ENCODE measurements at regions not wholly inside any gene's neighbourhood (a gene's known extent, or its start where the extent isn't known, plus 50 kb on each side); places are given as distances from the start of the nearest gene placed in this dataset.

DNA sequence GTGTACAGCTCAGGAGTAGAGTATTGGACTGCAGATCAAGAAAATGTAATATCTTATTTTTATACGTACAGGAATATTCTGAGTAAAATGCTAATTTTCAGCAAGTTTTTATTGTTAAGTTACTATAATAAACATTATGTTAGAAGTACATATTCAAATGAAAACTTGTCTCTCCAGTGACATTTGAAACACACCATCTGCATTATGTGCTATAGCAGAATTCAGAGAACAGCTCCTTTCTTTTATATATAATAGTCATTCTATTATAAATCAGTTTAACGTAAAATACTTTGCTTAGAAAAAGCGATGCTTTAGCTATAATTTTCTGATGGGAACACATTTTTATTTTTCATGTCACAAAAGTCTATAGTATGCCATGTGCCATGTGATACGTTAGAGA lies 249.0 kb downstream of the PTPRC start:
- Mint-ChIP-seq H3K9me3 (no peaks in the 10 kb centered on the region), H3K27me3 (no peaks in the 10 kb centered on the region), H3K36me3 (peaks cover 7% of the 10 kb centered on the region), H3K27ac (no peak overlapping the region), H3K4me1 (ENCODE audit: unreplicated experiment) (peaks cover 34% of the 10 kb centered on the region), H3K4me3 (no peak overlapping the region)
- DNase-seq (ENCODE audit: extremely low spot score, unreplicated experiment) = no peak
- TF ChIP-seq CTCF (conservative IDR thresholded peaks at IDR 0.05) = no peak

GRCh38 chr1:198888379-198888943 lies 249.6 kb downstream of the PTPRC start:
- no peaks in the 10 kb centered on the region for H3K9me3 Mint-ChIP-seq
- DNase-seq (ENCODE audit: extremely low spot score, unreplicated experiment) = no peak
- H3K36me3 Mint-ChIP-seq = peaks cover 12% of the 10 kb centered on the region
- TF ChIP-seq CTCF (conservative IDR thresholded peaks at IDR 0.05) = no peak
- no peaks in the 10 kb centered on the region for H3K27me3 Mint-ChIP-seq
- peaks cover 39% of the 10 kb centered on the region for H3K4me1 Mint-ChIP-seq (ENCODE audit: unreplicated experiment)
- H3K27ac Mint-ChIP-seq = no peak overlapping the region
- H3K4me3 Mint-ChIP-seq = no peak overlapping the region

GRCh38 chr1:198889101-198889500 lies 250.3 kb downstream of the PTPRC start:
- Mint-ChIP-seq H3K4me1 (ENCODE audit: unreplicated experiment) (peaks cover 42% of the 10 kb centered on the region), H3K27ac (no peak overlapping the region), H3K27me3 (no peaks in the 10 kb centered on the region), H3K9me3 (no peaks in the 10 kb centered on the region), H3K4me3 (no peak overlapping the region), H3K36me3 (peaks cover 12% of the 10 kb centered on the region)
- no peak for TF ChIP-seq CTCF (conservative IDR thresholded peaks at IDR 0.05)
- no peak for DNase-seq (ENCODE audit: extremely low spot score, unreplicated experiment)

DNA sequence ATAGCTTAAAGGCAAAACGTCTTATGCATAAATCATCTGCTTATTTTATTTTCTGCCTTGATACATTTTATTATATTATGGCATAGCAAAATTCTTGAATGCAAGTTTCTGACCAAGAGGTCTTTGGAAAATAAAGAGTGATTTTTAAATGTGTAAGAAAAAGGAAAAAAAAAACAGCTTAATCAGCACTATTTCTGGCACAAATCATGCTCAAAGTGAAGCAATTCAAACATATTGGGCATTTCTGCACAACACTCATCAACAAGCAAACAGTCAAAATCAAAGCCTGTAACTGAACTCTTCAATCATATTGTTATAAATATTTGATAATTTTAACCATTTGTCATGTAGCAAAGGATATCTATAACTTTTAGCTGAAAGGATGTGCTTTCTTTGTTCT lies 250.9 kb downstream of the PTPRC start:
- H3K4me1 Mint-ChIP-seq (ENCODE audit: unreplicated experiment) = peaks cover 43% of the 10 kb centered on the region
- TF ChIP-seq CTCF (conservative IDR thresholded peaks at IDR 0.05) = no peak
- no peak overlapping the region for H3K4me3 Mint-ChIP-seq
- DNase-seq (ENCODE audit: extremely low spot score, unreplicated experiment) = no peak
- H3K36me3 Mint-ChIP-seq = peaks cover 12% of the 10 kb centered on the region
- no peaks in the 10 kb centered on the region for H3K27me3 Mint-ChIP-seq
- no peaks in the 10 kb centered on the region for H3K9me3 Mint-ChIP-seq
- no peak overlapping the region for H3K27ac Mint-ChIP-seq

GRCh38 chr1:198890214-198890930 lies 251.5 kb downstream of the PTPRC start:
- no peak for DNase-seq (ENCODE audit: extremely low spot score, unreplicated experiment)
- Mint-ChIP-seq H3K9me3 (no peaks in the 10 kb centered on the region), H3K4me3 (no peak overlapping the region), H3K27me3 (no peaks in the 10 kb centered on the region), H3K36me3 (peaks cover 12% of the 10 kb centered on the region), H3K4me1 (ENCODE audit: unreplicated experiment) (peaks cover 43% of the 10 kb centered on the region), H3K27ac (no peak overlapping the region)
- TF ChIP-seq CTCF (conservative IDR thresholded peaks at IDR 0.05) = no peak

All from type B pancreatic cell (in vitro differentiated cells).